CD14-positive monocyte (primary cell): ENCODE measurements at regions not wholly inside any gene's neighbourhood (a gene's known extent, or its start where the extent isn't known, plus 50 kb on each side); places are given as distances from the start of the nearest gene placed in this dataset.

Experiments used
- DNase-seq, 3 donors: peaks; one replicate each; pipeline ENCODE4 v3.0.0-alpha.2; 2011 to 2022
- H2AFZ ChIP-seq: 2 replicates; pipeline ENCODE4 v1.6.0; 2012; ENCODE audit warnings: mild to moderate bottlenecking, low read depth, low read length, inconsistent platforms; ENCODE audit not compliant: insufficient read depth, poor library complexity, severe bottlenecking
- H3K27ac ChIP-seq, 2 donors: 1 replicate in 1 of 2; 2 replicates in 1 of 2; pipeline ENCODE4 v1.5.1; 2012 to 2013; ENCODE audit warnings: low read length in 2 of 2, control low read depth in 1 of 2, inconsistent platforms in 1 of 2, low read depth in 1 of 2, mild to moderate bottlenecking in 1 of 2
- H3K27me3 ChIP-seq, 2 donors: one replicate each; pipeline versions ENCODE4 v1.6.0 to v1.6.1; 2011 to 2013; ENCODE audit warnings: low read length in 2 of 2; ENCODE audit not compliant: control insufficient read depth in 2 of 2, insufficient read depth in 2 of 2
- H3K36me3 ChIP-seq, 2 donors: replicated peaks in 1 of 2; 1 replicate in 1 of 2; 2 replicates in 1 of 2; pipeline versions ENCODE4 v1.5.1 to v1.6.1; 2012 to 2013; ENCODE audit warnings: low read length in 2 of 2, control low read depth in 1 of 2, inconsistent platforms in 1 of 2, mild to moderate bottlenecking in 1 of 2; ENCODE audit not compliant: insufficient read depth in 2 of 2, control insufficient read depth in 1 of 2
- H3K4me1 ChIP-seq, 2 donors: 1 replicate in 1 of 2; 2 replicates in 1 of 2; pipeline versions ENCODE4 v1.5.1 to v1.6.1; 2012 to 2013; ENCODE audit warnings: low read length in 2 of 2, control low read depth in 1 of 2, inconsistent platforms in 1 of 2, mild to moderate bottlenecking in 1 of 2, moderate library complexity in 1 of 2; ENCODE audit not compliant: insufficient read depth in 2 of 2, control insufficient read depth in 1 of 2
- H3K4me2 ChIP-seq: replicated peaks from 2 replicates; pipeline ENCODE3; 2012; ENCODE audit warnings: low read length, moderate library complexity, mild to moderate bottlenecking; ENCODE audit not compliant: poor library complexity, severe bottlenecking; ENCODE audit errors: extremely low read depth
- H3K4me3 ChIP-seq, 3 experiments: fragments of 200-600 bp in 1 of 3; sonication (generic) in 1 of 3; replicated peaks in 1 of 3; 1 replicate in 2 of 3; 2 replicates in 1 of 3; pipeline ENCODE4 v1.5.1; 2011 to 2013; ENCODE audit warnings: low read length in 3 of 3, mild to moderate bottlenecking in 3 of 3, control low read depth in 2 of 3, low read depth in 2 of 3, inconsistent platforms in 1 of 3, moderate library complexity in 1 of 3
- H3K79me2 ChIP-seq: 2 replicates; pipeline ENCODE4 v1.6.0; 2012; ENCODE audit warnings: mild to moderate bottlenecking, control low read depth, inconsistent platforms, low read length, moderate library complexity; ENCODE audit not compliant: insufficient read depth
- H3K9ac ChIP-seq: 2 replicates; pipeline ENCODE4 v1.6.0; 2017; ENCODE audit warnings: low read length, mild to moderate bottlenecking; ENCODE audit not compliant: insufficient read depth, poor library complexity, severe bottlenecking
- H3K9me3 ChIP-seq, 2 donors: replicated peaks in 1 of 2; 1 replicate in 1 of 2; 2 replicates in 1 of 2; pipeline versions ENCODE4 v1.5.1 to v1.6.1; 2012 to 2013; ENCODE audit warnings: low read length in 2 of 2, control low read depth in 1 of 2; ENCODE audit not compliant: control insufficient read depth in 1 of 2, insufficient read depth in 1 of 2
- H4K20me1 ChIP-seq: 2 replicates; pipeline ENCODE4 v1.6.0; 2012; ENCODE audit warnings: mild to moderate bottlenecking, low read length, control low read depth, moderate library complexity; ENCODE audit not compliant: insufficient read depth
- H3K27ac Mint-ChIP-seq, 7 donors: one replicate each; pipeline ENCODE4 v1.8.0; 2020; ENCODE audit warnings: mild to moderate bottlenecking in 7 of 7, mixed read lengths in 7 of 7, moderate library complexity in 6 of 7, inconsistent platforms in 2 of 7
- H3K27me3 Mint-ChIP-seq, 3 donors: one replicate each; pipeline ENCODE4 v1.8.0; 2021 to 2022; ENCODE audit warnings: low read depth in 3 of 3, mild to moderate bottlenecking in 3 of 3, mixed read lengths in 3 of 3, moderate library complexity in 3 of 3, inconsistent platforms in 1 of 3
- H3K36me3 Mint-ChIP-seq, 2 donors: one replicate each; pipeline ENCODE4 v1.8.0; 2020; ENCODE audit warnings: mixed read lengths in 2 of 2, inconsistent platforms in 1 of 2, mild to moderate bottlenecking in 1 of 2
- H3K4me1 Mint-ChIP-seq: one replicate; pipeline ENCODE4 v1.8.0; 2020; ENCODE audit warnings: mild to moderate bottlenecking, mixed read lengths
- H3K4me3 Mint-ChIP-seq, 2 donors: one replicate each; pipeline ENCODE4 v1.8.0; 2020; ENCODE audit warnings: mild to moderate bottlenecking in 2 of 2, mixed read lengths in 2 of 2, moderate library complexity in 1 of 2
- H3K9me3 Mint-ChIP-seq, 7 donors: one replicate each; pipeline ENCODE4 v1.8.0; 2020 to 2022; ENCODE audit warnings: mixed read lengths in 7 of 7, mild to moderate bottlenecking in 6 of 7, moderate library complexity in 6 of 7, inconsistent platforms in 2 of 7
- WGBS: methylation state at CpG from one replicate; pipeline ENCODE4 v1.1.5; 2013; ENCODE audit warnings: missing lambda C conversion rate; ENCODE audit not compliant: insufficient coverage; 5-methylcytosine and 5-hydroxymethylcytosine counted together
- intact Hi-C, 2 donors: fragments of 100-400 bp; cut with micrococcal nuclease; formaldehyde crosslinking; loops; one replicate each; pipeline versions ENCODE4 v1.15.0 to v1.15.1; 2023
- TF ChIP-seq, protein P1 (sequence below): fragments of 200-600 bp; IDR thresholded peaks from one replicate; pipeline ENCODE4 v1.8.0; 2022; ENCODE audit warnings: antibody characterized with exemption, mild to moderate bottlenecking

DNA sequence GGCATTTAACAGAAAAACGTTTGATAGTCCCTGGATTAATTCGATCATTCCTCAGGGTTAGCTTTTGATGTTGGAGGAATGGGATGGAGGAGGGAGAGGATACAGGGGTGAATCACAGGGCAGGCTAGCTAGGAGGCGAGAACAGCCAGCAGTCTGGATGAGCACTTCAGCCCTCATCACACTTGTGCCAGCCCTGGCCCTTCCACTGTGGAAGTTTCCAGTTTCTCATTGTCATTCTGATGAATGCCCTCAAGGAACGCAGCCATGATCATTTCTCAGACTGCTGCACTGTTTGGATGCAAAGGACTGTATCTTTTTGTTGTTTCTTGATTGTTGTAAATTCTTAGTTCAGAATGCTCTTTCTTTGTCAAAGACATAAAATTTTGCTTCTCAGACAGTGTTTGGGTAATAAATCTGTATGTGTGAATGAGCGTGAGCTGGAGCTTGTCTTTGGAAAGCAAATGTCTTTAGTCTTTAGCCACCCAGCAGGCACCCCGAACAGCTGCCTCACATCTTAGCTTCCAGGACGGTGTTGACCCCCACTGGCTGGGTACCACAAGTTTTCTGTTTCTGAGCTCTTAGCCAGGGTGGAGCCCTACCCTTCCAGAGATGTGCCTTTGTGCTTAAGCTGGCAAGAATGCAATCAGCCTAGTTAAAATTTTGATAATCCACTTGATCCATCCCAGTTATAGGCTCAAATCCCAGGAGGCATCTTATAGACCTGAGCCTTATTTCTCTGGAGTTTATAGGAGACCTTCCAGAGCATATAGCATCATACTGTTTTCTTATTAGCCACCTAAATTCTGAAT is 121.1 kb downstream of the PDCD6IP start:
- Histone ChIP-seq H3K27ac (no peak overlapping the region), H3K4me3 (no peak overlapping the region), H4K20me1 (no peaks in the 10 kb centered on the region), H3K4me2 (no peak overlapping the region), H3K36me3 (no peaks in the 10 kb centered on the region), H3K9ac (no peak overlapping the region), H3K9me3 (no peaks in the 10 kb centered on the region), H3K27me3 (no peaks in the 10 kb centered on the region), H3K79me2 (no peaks in the 10 kb centered on the region), H2AFZ (no peak overlapping the region), H3K4me1 (no peaks in the 10 kb centered on the region)
- peaks cover 0 to 12% (median 3%) of the 10 kb centered on the region in 7 donors for H3K9me3 Mint-ChIP-seq
- no peak overlapping the region for H3K4me3 Mint-ChIP-seq
- peaks cover 4% of the 10 kb centered on the region for H3K4me1 Mint-ChIP-seq
- no peak for DNase-seq
- H3K36me3 Mint-ChIP-seq: no peaks in the 10 kb centered on the region
- H3K27ac Mint-ChIP-seq: no peak overlapping the region
- intact Hi-C loops: no loop called here
- TF ChIP-seq, protein P1, sequence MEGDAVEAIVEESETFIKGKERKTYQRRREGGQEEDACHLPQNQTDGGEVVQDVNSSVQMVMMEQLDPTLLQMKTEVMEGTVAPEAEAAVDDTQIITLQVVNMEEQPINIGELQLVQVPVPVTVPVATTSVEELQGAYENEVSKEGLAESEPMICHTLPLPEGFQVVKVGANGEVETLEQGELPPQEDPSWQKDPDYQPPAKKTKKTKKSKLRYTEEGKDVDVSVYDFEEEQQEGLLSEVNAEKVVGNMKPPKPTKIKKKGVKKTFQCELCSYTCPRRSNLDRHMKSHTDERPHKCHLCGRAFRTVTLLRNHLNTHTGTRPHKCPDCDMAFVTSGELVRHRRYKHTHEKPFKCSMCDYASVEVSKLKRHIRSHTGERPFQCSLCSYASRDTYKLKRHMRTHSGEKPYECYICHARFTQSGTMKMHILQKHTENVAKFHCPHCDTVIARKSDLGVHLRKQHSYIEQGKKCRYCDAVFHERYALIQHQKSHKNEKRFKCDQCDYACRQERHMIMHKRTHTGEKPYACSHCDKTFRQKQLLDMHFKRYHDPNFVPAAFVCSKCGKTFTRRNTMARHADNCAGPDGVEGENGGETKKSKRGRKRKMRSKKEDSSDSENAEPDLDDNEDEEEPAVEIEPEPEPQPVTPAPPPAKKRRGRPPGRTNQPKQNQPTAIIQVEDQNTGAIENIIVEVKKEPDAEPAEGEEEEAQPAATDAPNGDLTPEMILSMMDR: no peak
- H3K27me3 Mint-ChIP-seq: no peaks in the 10 kb centered on the region
- WGBS: 96% methylated on average over 6 of the region's 7 CpGs

DNA sequence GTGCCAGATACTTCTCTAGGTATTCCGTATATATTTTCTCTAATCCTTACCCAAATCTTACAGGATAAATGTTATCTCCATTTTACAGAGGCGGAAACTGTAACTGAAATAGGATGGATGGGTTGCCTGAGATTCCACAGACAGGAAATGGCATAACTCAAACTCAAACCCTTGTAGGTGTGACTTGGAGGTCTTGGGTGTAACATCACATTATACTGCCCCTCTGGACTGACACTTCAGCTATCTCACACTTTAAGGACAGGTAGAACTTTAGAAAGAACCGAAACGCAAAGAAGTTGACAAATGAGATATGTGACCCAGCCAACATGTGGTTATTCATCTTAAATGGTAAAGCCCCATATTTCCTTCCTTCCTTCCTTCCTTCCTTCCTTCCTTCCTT is 122.1 kb downstream of the PDCD6IP start:
- Histone ChIP-seq H3K4me3 (no peak overlapping the region), H3K27me3 (no peaks in the 10 kb centered on the region), H3K4me1 (no peaks in the 10 kb centered on the region), H3K36me3 (no peaks in the 10 kb centered on the region), H3K9ac (no peak overlapping the region), H3K27ac (no peak overlapping the region), H4K20me1 (no peaks in the 10 kb centered on the region), H3K4me2 (no peak overlapping the region), H2AFZ (no peak overlapping the region), H3K9me3 (no peaks in the 10 kb centered on the region), H3K79me2 (no peaks in the 10 kb centered on the region)
- H3K27ac Mint-ChIP-seq: no peak overlapping the region
- no CpG with 5 or more reads among the region's 4 CpGs for WGBS
- H3K4me1 Mint-ChIP-seq: peaks cover 4% of the 10 kb centered on the region
- TF ChIP-seq, protein P1: no peak
- intact Hi-C loops: no loop called here
- DNase-seq: no peak
- H3K4me3 Mint-ChIP-seq: no peak overlapping the region
- H3K36me3 Mint-ChIP-seq: no peaks in the 10 kb centered on the region
- peaks cover 0 to 11% (median 3%) of the 10 kb centered on the region in 7 donors for H3K9me3 Mint-ChIP-seq
- no peaks in the 10 kb centered on the region for H3K27me3 Mint-ChIP-seq
